ENCODE measurements at regions not wholly inside any gene's neighbourhood (a gene's known extent, or its start where the extent isn't known, plus 50 kb on each side); places are given as distances from the start of the nearest gene placed in this dataset.

- no peaks in the 10 kb centered on the region for H3K4me1 ChIP-seq (ENCODE audit: control insufficient read depth, insufficient read depth, low read depth, low read length)
- no peak overlapping the region for H3K4me3 ChIP-seq (ENCODE audit: insufficient read depth in 1 of 2, low read depth in 1 of 2, low read length in 2 of 2)
- peaks cover 40% of the 10 kb centered on the region for H3K9me3 ChIP-seq (ENCODE audit: control insufficient read depth, low read length)
- no peaks in the 10 kb centered on the region for H3K79me1 ChIP-seq (replicated peaks; ENCODE audit: low read length, poor library complexity, severe bottlenecking)
- H3K14ac ChIP-seq (ENCODE audit: low read length in 2 of 2), result no peak overlapping the region
- H3K27me3 ChIP-seq (ENCODE audit: control insufficient read depth in 1 of 2, insufficient read depth in 1 of 2, low read length in 2 of 2), result peaks cover 0 to 3% of the 10 kb centered on the region in 2 experiments
- H3K4me2 ChIP-seq (ENCODE audit: low read length, poor library complexity, severe bottlenecking), result no peak overlapping the region
- H3K36me3 ChIP-seq (ENCODE audit: control insufficient read depth in 1 of 2, insufficient read depth in 2 of 2, low read depth in 1 of 2, low read length in 2 of 2), result no peaks in the 10 kb centered on the region
- H3K18ac ChIP-seq (ENCODE audit: low read depth in 1 of 2, low read length in 2 of 2), result no peak overlapping the region
- no peak overlapping the region for H3K4ac ChIP-seq (ENCODE audit: low read depth in 1 of 2, low read length in 2 of 2)
- H4K8ac ChIP-seq (ENCODE audit: low read length), result no peak overlapping the region
- H4K91ac ChIP-seq (ENCODE audit: low read length), result no peak overlapping the region
- no peak for DNase-seq
- no peak overlapping the region for H3K23ac ChIP-seq (ENCODE audit: low read length in 2 of 2)
- H3K27ac ChIP-seq (ENCODE audit: low read length, poor library complexity, severe bottlenecking), result no peak overlapping the region
- WGBS, result 78% methylated on average over 4 of the region's 4 CpGs
- no peak overlapping the region for H2AFZ ChIP-seq (ENCODE audit: low read depth, low read length)
- H2BK12ac ChIP-seq (ENCODE audit: low read length in 2 of 2), result no peak overlapping the region
- H2AK5ac ChIP-seq (ENCODE audit: low read length, severe bottlenecking), result no peak overlapping the region
- no peak overlapping the region for H3K9ac ChIP-seq (ENCODE audit: low read length)
- no peak overlapping the region for H2BK15ac ChIP-seq (ENCODE audit: low read depth, poor library complexity, severe bottlenecking)
- no peak overlapping the region for H2BK5ac ChIP-seq (ENCODE audit: low read depth, low read length, poor library complexity, severe bottlenecking)
- no peak overlapping the region for H2BK120ac ChIP-seq (ENCODE audit: low read depth, low read length)
Observed at GRCh38 chr3:13177641-13178040, 104.4 kb upstream of the IQSEC1 start.

DNA sequence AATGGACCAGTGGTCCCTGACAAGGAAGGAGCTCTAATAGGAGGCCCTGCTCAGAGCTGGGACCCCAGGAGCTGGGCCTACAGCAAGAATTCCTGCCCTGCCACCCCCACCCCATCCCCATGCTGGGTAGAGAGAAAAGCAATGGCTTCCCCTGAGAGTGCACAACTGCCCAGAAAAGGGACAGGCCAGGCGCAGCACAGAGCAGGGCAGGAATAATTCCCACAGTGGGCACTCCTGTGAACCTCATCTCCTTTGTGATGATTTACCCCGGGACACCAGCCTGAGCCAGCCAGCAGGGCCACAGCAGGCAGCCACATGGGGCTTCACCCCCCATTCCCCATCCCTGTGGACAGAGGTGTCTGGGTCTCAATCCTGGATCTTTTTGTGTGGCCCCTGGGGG, 104.0 kb upstream of the IQSEC1 start:
- Histone ChIP-seq H4K8ac (ENCODE audit: low read length) (no peak overlapping the region), H2AFZ (ENCODE audit: low read depth, low read length) (no peak overlapping the region), H3K36me3 (ENCODE audit: control insufficient read depth in 1 of 2, insufficient read depth in 2 of 2, low read depth in 1 of 2, low read length in 2 of 2) (no peaks in the 10 kb centered on the region), H3K79me1 (replicated peaks; ENCODE audit: low read length, poor library complexity, severe bottlenecking) (no peaks in the 10 kb centered on the region), H3K27ac (ENCODE audit: low read length, poor library complexity, severe bottlenecking) (no peak overlapping the region), H3K23ac (ENCODE audit: low read length in 2 of 2) (no peak overlapping the region), H2BK5ac (ENCODE audit: low read depth, low read length, poor library complexity, severe bottlenecking) (no peak overlapping the region), H3K9me3 (ENCODE audit: control insufficient read depth, low read length) (peaks cover 37% of the 10 kb centered on the region), H3K4ac (ENCODE audit: low read depth in 1 of 2, low read length in 2 of 2) (no peak overlapping the region), H3K27me3 (ENCODE audit: control insufficient read depth in 1 of 2, insufficient read depth in 1 of 2, low read length in 2 of 2) (peaks cover 0 to 4% of the 10 kb centered on the region in 2 experiments), H3K9ac (ENCODE audit: low read length) (no peak overlapping the region), H2AK5ac (ENCODE audit: low read length, severe bottlenecking) (no peak overlapping the region), H3K14ac (ENCODE audit: low read length in 2 of 2) (no peak overlapping the region), H2BK12ac (ENCODE audit: low read length in 2 of 2) (no peak overlapping the region), H2BK15ac (ENCODE audit: low read depth, poor library complexity, severe bottlenecking) (no peak overlapping the region), H2BK120ac (ENCODE audit: low read depth, low read length) (no peak overlapping the region), H3K4me3 (ENCODE audit: insufficient read depth in 1 of 2, low read depth in 1 of 2, low read length in 2 of 2) (no peak overlapping the region), H3K18ac (ENCODE audit: low read depth in 1 of 2, low read length in 2 of 2) (no peak overlapping the region), H4K91ac (ENCODE audit: low read length) (no peak overlapping the region), H3K4me1 (ENCODE audit: control insufficient read depth, insufficient read depth, low read depth, low read length) (no peaks in the 10 kb centered on the region), H3K4me2 (ENCODE audit: low read length, poor library complexity, severe bottlenecking) (no peak overlapping the region)
- WGBS, result 100% methylated on average over 2 of the region's 2 CpGs
- DNase-seq, result no peak

- Histone ChIP-seq H2BK5ac (ENCODE audit: low read depth, low read length, poor library complexity, severe bottlenecking) (no peak overlapping the region), H2AFZ (ENCODE audit: low read depth, low read length) (no peak overlapping the region), H3K14ac (ENCODE audit: low read length in 2 of 2) (no peak overlapping the region), H4K8ac (ENCODE audit: low read length) (no peak overlapping the region), H3K9ac (ENCODE audit: low read length) (no peak overlapping the region), H3K79me1 (replicated peaks; ENCODE audit: low read length, poor library complexity, severe bottlenecking) (no peaks in the 10 kb centered on the region), H3K27me3 (ENCODE audit: control insufficient read depth in 1 of 2, insufficient read depth in 1 of 2, low read length in 2 of 2) (peaks cover 5 to 8% of the 10 kb centered on the region in 2 experiments), H2AK5ac (ENCODE audit: low read length, severe bottlenecking) (no peak overlapping the region), H3K23ac (ENCODE audit: low read length in 2 of 2) (no peak overlapping the region), H3K4me2 (ENCODE audit: low read length, poor library complexity, severe bottlenecking) (no peak overlapping the region), H4K91ac (ENCODE audit: low read length) (no peak overlapping the region), H2BK15ac (ENCODE audit: low read depth, poor library complexity, severe bottlenecking) (no peak overlapping the region), H3K9me3 (ENCODE audit: control insufficient read depth, low read length) (peaks cover 31% of the 10 kb centered on the region), H3K27ac (ENCODE audit: low read length, poor library complexity, severe bottlenecking) (no peak overlapping the region), H3K4me3 (ENCODE audit: insufficient read depth in 1 of 2, low read depth in 1 of 2, low read length in 2 of 2) (no peak overlapping the region), H3K4ac (ENCODE audit: low read depth in 1 of 2, low read length in 2 of 2) (no peak overlapping the region), H2BK12ac (ENCODE audit: low read length in 2 of 2) (no peak overlapping the region), H3K18ac (ENCODE audit: low read depth in 1 of 2, low read length in 2 of 2) (no peak overlapping the region), H2BK120ac (ENCODE audit: low read depth, low read length) (no peak overlapping the region), H3K36me3 (ENCODE audit: control insufficient read depth in 1 of 2, insufficient read depth in 2 of 2, low read depth in 1 of 2, low read length in 2 of 2) (no peaks in the 10 kb centered on the region), H3K4me1 (ENCODE audit: control insufficient read depth, insufficient read depth, low read depth, low read length) (no peaks in the 10 kb centered on the region)
- WGBS, result 86% methylated on average over 8 of the region's 10 CpGs
- DNase-seq, result no peak
Observed at GRCh38 chr3:13176445-13176844, 103.2 kb upstream of the IQSEC1 start.

DNA sequence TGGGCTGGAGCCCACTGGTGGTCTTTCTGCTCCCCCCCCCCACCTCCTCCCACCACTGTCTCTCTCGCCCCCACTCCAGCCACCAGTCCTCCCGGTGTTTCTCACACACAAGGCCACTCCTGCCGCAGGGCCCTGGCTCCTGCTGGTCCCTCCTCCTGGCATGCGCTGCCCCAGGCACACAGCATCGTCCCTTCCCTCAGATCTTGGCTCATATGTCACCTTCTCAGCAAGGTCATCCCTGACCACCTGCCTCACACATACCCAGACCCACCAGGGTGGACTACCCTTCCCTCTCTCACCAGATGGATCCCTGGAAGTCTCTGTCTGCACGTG, 101.5 kb upstream of the IQSEC1 start:
- H2BK120ac ChIP-seq (ENCODE audit: low read depth, low read length), result no peak overlapping the region
- WGBS, result 65% methylated on average over 6 of the region's 6 CpGs

More for the DNA sequence above, 101.5 kb upstream of the IQSEC1 start:
- no peaks in the 10 kb centered on the region for H3K79me1 ChIP-seq (replicated peaks; ENCODE audit: low read length, poor library complexity, severe bottlenecking)
- no peak overlapping the region for H4K91ac ChIP-seq (ENCODE audit: low read length)
- H3K27ac ChIP-seq (ENCODE audit: low read length, poor library complexity, severe bottlenecking), result no peak overlapping the region
- H3K4me2 ChIP-seq (ENCODE audit: low read length, poor library complexity, severe bottlenecking), result no peak overlapping the region
- H3K9me3 ChIP-seq (ENCODE audit: control insufficient read depth, low read length), result peaks cover 29% of the 10 kb centered on the region
- H3K4me3 ChIP-seq (ENCODE audit: insufficient read depth in 1 of 2, low read depth in 1 of 2, low read length in 2 of 2), result no peak overlapping the region
- H3K27me3 ChIP-seq (ENCODE audit: control insufficient read depth in 1 of 2, insufficient read depth in 1 of 2, low read length in 2 of 2), result peaks cover 5 to 8% of the 10 kb centered on the region in 2 experiments
- no peak overlapping the region for H3K23ac ChIP-seq (ENCODE audit: low read length in 2 of 2)
- H2BK12ac ChIP-seq (ENCODE audit: low read length in 2 of 2), result no peak overlapping the region
- DNase-seq, result no peak
- H3K4me1 ChIP-seq (ENCODE audit: control insufficient read depth, insufficient read depth, low read depth, low read length), result no peaks in the 10 kb centered on the region
- H3K9ac ChIP-seq (ENCODE audit: low read length), result no peak overlapping the region
- H3K18ac ChIP-seq (ENCODE audit: low read depth in 1 of 2, low read length in 2 of 2), result no peak overlapping the region
- H3K14ac ChIP-seq (ENCODE audit: low read length in 2 of 2), result peak overlapping the region in 1 of 2 experiments; percentile 35
- H3K36me3 ChIP-seq (ENCODE audit: control insufficient read depth in 1 of 2, insufficient read depth in 2 of 2, low read depth in 1 of 2, low read length in 2 of 2), result no peaks in the 10 kb centered on the region
- no peak overlapping the region for H2BK5ac ChIP-seq (ENCODE audit: low read depth, low read length, poor library complexity, severe bottlenecking)
- H2AK5ac ChIP-seq (ENCODE audit: low read length, severe bottlenecking), result no peak overlapping the region
- no peak overlapping the region for H4K8ac ChIP-seq (ENCODE audit: low read length)
- H2AFZ ChIP-seq (ENCODE audit: low read depth, low read length), result no peak overlapping the region
- no peak overlapping the region for H2BK15ac ChIP-seq (ENCODE audit: low read depth, poor library complexity, severe bottlenecking)
- H3K4ac ChIP-seq (ENCODE audit: low read depth in 1 of 2, low read length in 2 of 2), result no peak overlapping the region

Measured in mesenchymal stem cell (in vitro differentiated cells and primary cell).